Tibial nerve (tissue), 4 donors: ENCODE measurements at regions not wholly inside any gene's neighbourhood (a gene's known extent, or its start where the extent isn't known, plus 50 kb on each side); places are given as distances from the start of the nearest gene placed in this dataset.

Experiments used
- DNase-seq, 2 donors: peaks; one replicate each; pipeline ENCODE4 v3.0.0-alpha.2; 2019; ENCODE audit warnings: low spot score in 2 of 2
- H3K27ac ChIP-seq, 4 donors: fragments of 200-600 bp; sonication (generic) in 3 of 4; one replicate each; pipeline ENCODE4 v1.5.1; 2017 to 2019; ENCODE audit warnings: mild to moderate bottlenecking in 1 of 4
- H3K27me3 ChIP-seq, 2 donors: fragments of 200-600 bp; sonication (generic) in 1 of 2; one replicate each; pipeline versions ENCODE4 v1.5.1 to v1.6.0; 2017 to 2019
- H3K36me3 ChIP-seq, 3 donors: fragments of 200-600 bp; sonication (generic); one replicate each; pipeline ENCODE4 v1.5.1; 2018 to 2019
- H3K4me1 ChIP-seq, 4 donors: fragments of 200-600 bp; sonication (generic) in 3 of 4; one replicate each; pipeline ENCODE4 v1.5.1; 2017 to 2019
- H3K4me3 ChIP-seq, 4 donors: fragments of 200-600 bp; sonication (generic) in 3 of 4; one replicate each; pipeline ENCODE4 v1.5.1; 2017 to 2019; ENCODE audit warnings: mild to moderate bottlenecking in 1 of 4, moderate library complexity in 1 of 4
- H3K9me3 ChIP-seq, 4 donors: fragments of 200-600 bp; sonication (generic) in 3 of 4; one replicate each; pipeline ENCODE4 v1.5.1; 2017 to 2019
- CTCF ChIP-seq, 5 experiments: fragments of 200-600 bp in 3 of 5; fragments of 450-650 bp in 2 of 5; sonication (generic) in 3 of 5; IDR thresholded peaks; one replicate each; pipeline ENCODE4 v1.5.1; 2016 to 2019; ENCODE audit warnings: antibody characterized with exemption in 5 of 5, mild to moderate bottlenecking in 3 of 5, moderate library complexity in 2 of 5
- EP300 ChIP-seq, 2 donors: sonication (generic); formaldehyde crosslinking; IDR thresholded peaks; one replicate each; pipeline ENCODE4 v1.6.1; 2017; ENCODE audit warnings: antibody characterized with exemption in 2 of 2, mild to moderate bottlenecking in 1 of 2
- POLR2A ChIP-seq, 2 donors: fragments of 450-650 bp; IDR thresholded peaks; one replicate each; pipeline ENCODE4 v1.6.1; 2017; ENCODE audit warnings: antibody characterized with exemption in 2 of 2, mild to moderate bottlenecking in 2 of 2, moderate library complexity in 2 of 2
- WGBS, 2 donors: methylation state at CpG; one replicate each; pipeline ENCODE4 v1.1.5; 2018; 5-methylcytosine and 5-hydroxymethylcytosine counted together

- 61 to 86% methylated on average over 2 of the region's 2 CpGs for WGBS, 2 donors
- H3K4me3 ChIP-seq: no peak overlapping the region
These were observed 582.4 kb upstream of the FAM241A start for GRCh38 chr4:111562826-111563225.

GRCh38 chr4:111572470-111572869 is 572.8 kb upstream of the FAM241A start:
- DNase-seq: no peak
- Histone ChIP-seq H3K27me3 (no peaks in the 10 kb centered on the region), H3K4me1 (no peaks in the 10 kb centered on the region), H3K36me3 (no peaks in the 10 kb centered on the region), H3K9me3 (no peaks in the 10 kb centered on the region), H3K27ac (no peak overlapping the region), H3K4me3 (no peak overlapping the region)
- TF ChIP-seq POLR2A (IDR thresholded peaks at IDR 0.05) (no peak), EP300 (IDR thresholded peaks at IDR 0.05) (no peak), CTCF (IDR thresholded peaks at IDR 0.05) (no peak)
- 61 to 66% methylated on average over 1 of the region's 1 CpG for WGBS, 2 donors

More at GRCh38 chr4:111562826-111563225, 582.4 kb upstream of the FAM241A start:
- Histone ChIP-seq H3K4me1 (no peaks in the 10 kb centered on the region), H3K9me3 (peaks cover 0 to 11% (median 0%) of the 10 kb centered on the region in 4 donors), H3K36me3 (no peaks in the 10 kb centered on the region), H3K27me3 (no peaks in the 10 kb centered on the region), H3K27ac (no peak overlapping the region)
- DNase-seq: no peak
- TF ChIP-seq EP300 (IDR thresholded peaks at IDR 0.05) (no peak), CTCF (IDR thresholded peaks at IDR 0.05) (no peak)

DNA sequence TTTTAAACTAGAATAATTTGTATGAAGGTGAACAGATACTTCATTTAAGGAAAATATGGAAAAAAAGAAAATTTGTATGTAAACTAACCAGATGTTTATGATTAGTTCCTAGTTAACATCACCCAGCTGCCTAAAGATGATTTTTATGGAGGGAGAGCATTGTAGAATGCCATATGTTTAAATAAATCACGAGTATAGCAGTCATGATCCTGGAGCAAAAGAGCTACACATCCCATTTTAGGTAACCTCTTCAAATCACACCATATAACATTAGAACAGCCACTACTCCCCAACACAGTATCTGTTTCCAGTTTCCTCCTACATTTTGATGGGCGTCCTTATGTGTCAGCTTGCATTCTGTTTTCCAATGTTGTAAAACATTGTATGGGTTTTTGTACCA is 571.9 kb upstream of the FAM241A start:
- Histone ChIP-seq H3K27me3 (no peaks in the 10 kb centered on the region), H3K27ac (no peak overlapping the region), H3K4me3 (no peak overlapping the region), H3K4me1 (no peaks in the 10 kb centered on the region), H3K9me3 (no peaks in the 10 kb centered on the region), H3K36me3 (no peaks in the 10 kb centered on the region)
- 46 to 66% methylated on average over 2 of the region's 2 CpGs for WGBS, 2 donors
- DNase-seq: no peak
- TF ChIP-seq CTCF (IDR thresholded peaks at IDR 0.05) (no peak), EP300 (IDR thresholded peaks at IDR 0.05) (no peak), POLR2A (IDR thresholded peaks at IDR 0.05) (no peak)

- no peak overlapping the region for H3K4me3 ChIP-seq
- H3K27me3 ChIP-seq: no peaks in the 10 kb centered on the region
- no peak for TF ChIP-seq CTCF (IDR thresholded peaks at IDR 0.05)
- TF ChIP-seq EP300 (IDR thresholded peaks at IDR 0.05): no peak
- TF ChIP-seq POLR2A (IDR thresholded peaks at IDR 0.05): no peak
- H3K9me3 ChIP-seq: peaks cover 0 to 14% (median 0%) of the 10 kb centered on the region in 4 donors
- H3K36me3 ChIP-seq: no peaks in the 10 kb centered on the region
- no peak for DNase-seq
- no peak overlapping the region for H3K27ac ChIP-seq
- no peaks in the 10 kb centered on the region for H3K4me1 ChIP-seq
These were observed 565.5 kb upstream of the FAM241A start for GRCh38 chr4:111579767-111580166.

DNA sequence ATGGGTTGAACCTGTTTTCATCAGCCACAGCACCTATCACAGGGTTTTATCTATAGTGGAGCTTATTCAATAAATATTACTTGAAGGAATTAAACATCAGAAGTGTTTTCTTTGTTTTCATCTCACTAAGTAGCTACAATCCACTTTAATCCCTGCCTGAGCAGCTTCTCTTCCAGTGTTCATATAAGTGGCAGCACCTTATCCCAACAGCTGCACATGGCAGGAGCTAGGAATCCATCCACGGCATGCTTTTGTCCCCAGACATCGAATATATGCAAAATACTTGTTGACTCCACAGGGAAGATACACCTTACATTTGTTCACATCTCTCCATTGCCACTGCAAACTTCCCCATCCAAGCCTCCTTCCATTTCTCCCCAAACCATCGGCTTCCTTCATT is 549.8 kb upstream of the FAM241A start:
- H3K9me3 ChIP-seq: no peaks in the 10 kb centered on the region
- DNase-seq: no peak
- H3K27ac ChIP-seq: no peak overlapping the region
- H3K4me1 ChIP-seq: no peaks in the 10 kb centered on the region
- 93 to 97% methylated on average over 3 of the region's 3 CpGs for WGBS, 2 donors
- no peaks in the 10 kb centered on the region for H3K27me3 ChIP-seq
- H3K4me3 ChIP-seq: no peak overlapping the region
- no peaks in the 10 kb centered on the region for H3K36me3 ChIP-seq
- TF ChIP-seq POLR2A (IDR thresholded peaks at IDR 0.05): no peak
- TF ChIP-seq CTCF (IDR thresholded peaks at IDR 0.05): no peak
- TF ChIP-seq EP300 (IDR thresholded peaks at IDR 0.05): no peak
